Panc1 (cell line): ENCODE measurements at regions not wholly inside any gene's neighbourhood (a gene's known extent, or its start where the extent isn't known, plus 50 kb on each side); places are given as distances from the start of the nearest gene placed in this dataset.

Source experiments
- ATAC-seq: fragments of 200-7000 bp; cut with Tn5 transposase; 2 replicates; pipeline ENCODE4 v1.9.1; 2020; ENCODE audit warnings: mild to moderate bottlenecking, moderate library complexity
- BruUV-seq: library from RNA; stranded (reverse); fragments of 400-500 nt; replicated peaks from 2 replicates; lab custom pipeline; 2021; lab: Mats Ljungman, UMichigan
- CTCF ChIA-PET: fragments of 300-600 bp; sonication (Branson Sonifier 250); formaldehyde crosslinking; loops from one replicate; lab custom pipeline; 2022; ENCODE audit warnings: antibody characterized with exemption; lab: Charles Lee
- POLR2A ChIA-PET: fragments of 300-600 bp; sonication (Branson Sonifier 250); formaldehyde crosslinking; loops from one replicate; lab custom pipeline; 2022; ENCODE audit warnings: antibody characterized with exemption; lab: Charles Lee
- DNase-seq: peaks from one replicate; pipeline ENCODE4 v3.0.0-alpha.2; 2010; ENCODE audit warnings: low read depth, low spot score
- H3K27ac ChIP-seq: 2 replicates; pipeline ENCODE4 v1.5.1; 2011; ENCODE audit warnings: mild to moderate bottlenecking, low read length, inconsistent platforms
- H3K27me3 ChIP-seq: fragments of 200-500 bp; sonication (Bioruptor generic); 2 replicates; pipeline ENCODE4 v1.6.0; 2014; ENCODE audit warnings: low read length, inconsistent platforms; ENCODE audit not compliant: control insufficient read depth, insufficient read depth
- H3K36me3 ChIP-seq: fragments of 200-500 bp; sonication (Bioruptor generic); 2 replicates; pipeline ENCODE4 v1.5.1; 2014; ENCODE audit warnings: inconsistent platforms, mild to moderate bottlenecking, low read length, moderate library complexity; ENCODE audit not compliant: control insufficient read depth, insufficient read depth
- H3K4me1 ChIP-seq: 2 replicates; pipeline ENCODE4 v1.5.1; 2011; ENCODE audit warnings: inconsistent platforms, mild to moderate bottlenecking, low read length, moderate library complexity; ENCODE audit not compliant: control insufficient read depth, insufficient read depth
- H3K4me3 ChIP-seq, 2 experiments: 2 replicates each; pipeline ENCODE4 v1.5.1; 2011 to 2012; ENCODE audit warnings: low read depth in 2 of 2, low read length in 2 of 2, mild to moderate bottlenecking in 2 of 2, inconsistent platforms in 1 of 2, moderate library complexity in 1 of 2
- H3K9me3 ChIP-seq: fragments of 200-500 bp; sonication (Bioruptor generic); 2 replicates; pipeline ENCODE4 v1.5.1; 2014; ENCODE audit warnings: low read depth, mild to moderate bottlenecking, inconsistent platforms, low read length, moderate library complexity; ENCODE audit not compliant: control insufficient read depth, insufficient read depth
- CTCF ChIP-seq: fragments of 450-650 bp; IDR thresholded peaks from 2 replicates; pipeline ENCODE4 v1.5.1; 2017; ENCODE audit warnings: mild to moderate bottlenecking
- POLR2AphosphoS5 ChIP-seq: IDR thresholded peaks from 2 replicates; pipeline ENCODE4 v1.6.1; 2012; ENCODE audit warnings: mild to moderate bottlenecking, low read depth, low read length, moderate library complexity
- SIN3A ChIP-seq: IDR thresholded peaks from 2 replicates; pipeline ENCODE4 v1.6.1; 2012; ENCODE audit warnings: low read depth, mild to moderate bottlenecking, low read length, moderate library complexity, borderline replicate concordance; ENCODE audit not compliant: insufficient read depth
- TCF7L2 ChIP-seq: IDR thresholded peaks from 2 replicates; pipeline ENCODE4 v1.6.1; 2011; ENCODE audit warnings: mild to moderate bottlenecking, low read depth, low read length, inconsistent platforms
- in situ Hi-C: cut with HindIII; loops from 2 replicates; pipeline ENCODE4 v1.10.0; 2016; ENCODE audit warnings: low sequenced_read_pairs, low pct_unique_long_range_greater_than_20kb
- intact Hi-C: fragments of 100-400 bp; cut with micrococcal nuclease; formaldehyde crosslinking; loops from one replicate; pipeline ENCODE4 v1.10.0; 2022; ENCODE audit not compliant: unreplicated experiment
- TF ChIP-seq, protein P1 (sequence below), 2 experiments: IDR thresholded peaks; 2 replicates each; pipeline ENCODE4 v1.6.1; 2011 to 2012; ENCODE audit warnings: low read depth in 2 of 2, control low read depth in 1 of 2, low read length in 1 of 2, mild to moderate bottlenecking in 1 of 2, moderate library complexity in 1 of 2; ENCODE audit not compliant: insufficient read depth in 1 of 2

GRCh38 chr7:152551304-152552036 is 115.7 kb upstream of the KMT2C start:
- intact Hi-C loops, result no loop called here
- H3K27ac ChIP-seq, result no peak overlapping the region

DNA sequence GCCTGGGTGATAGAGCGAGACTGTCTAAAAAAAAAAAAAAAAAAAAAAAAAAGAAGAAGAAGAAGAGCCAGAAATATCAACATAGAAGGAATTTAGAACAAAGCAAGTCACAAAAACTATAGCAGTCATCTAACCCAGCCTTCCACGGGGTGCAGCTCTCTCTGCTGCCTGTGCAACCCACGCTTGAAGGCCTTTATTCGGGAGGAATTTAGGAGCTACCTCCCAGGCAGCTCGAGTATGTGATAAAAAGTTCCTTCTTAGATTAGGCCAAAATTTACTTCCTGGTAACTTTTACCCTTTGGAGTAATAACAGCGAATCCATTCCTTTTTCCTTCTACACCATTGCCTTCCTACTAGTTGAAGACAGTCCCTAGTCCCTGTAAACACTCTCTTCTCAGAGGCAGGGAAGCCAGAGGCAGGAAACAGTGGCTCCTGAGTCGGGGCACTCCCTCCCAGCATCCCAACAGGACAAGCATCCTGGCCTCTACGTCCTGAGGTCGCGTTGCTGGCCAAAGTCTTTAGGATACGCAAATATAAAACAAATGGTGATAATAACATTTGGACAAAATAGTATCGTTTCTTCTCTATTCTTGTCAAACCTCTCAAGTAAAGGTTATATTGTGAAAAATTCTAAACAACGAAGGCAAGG is 109.3 kb upstream of the KMT2C start:
- intact Hi-C loops, result no loop called here
- Histone ChIP-seq H3K4me3 (no peak overlapping the region), H3K27ac (no peak overlapping the region), H3K27me3 (no peaks in the 10 kb centered on the region), H3K4me1 (no peaks in the 10 kb centered on the region), H3K9me3 (no peaks in the 10 kb centered on the region), H3K36me3 (no peaks in the 10 kb centered on the region)
- no peak for DNase-seq
- no peak for ATAC-seq
- in situ Hi-C loops, result no loop called here
- POLR2A ChIA-PET, result no interaction called here
- no TSS peak for BruUV-seq
- TF ChIP-seq, protein P1, sequence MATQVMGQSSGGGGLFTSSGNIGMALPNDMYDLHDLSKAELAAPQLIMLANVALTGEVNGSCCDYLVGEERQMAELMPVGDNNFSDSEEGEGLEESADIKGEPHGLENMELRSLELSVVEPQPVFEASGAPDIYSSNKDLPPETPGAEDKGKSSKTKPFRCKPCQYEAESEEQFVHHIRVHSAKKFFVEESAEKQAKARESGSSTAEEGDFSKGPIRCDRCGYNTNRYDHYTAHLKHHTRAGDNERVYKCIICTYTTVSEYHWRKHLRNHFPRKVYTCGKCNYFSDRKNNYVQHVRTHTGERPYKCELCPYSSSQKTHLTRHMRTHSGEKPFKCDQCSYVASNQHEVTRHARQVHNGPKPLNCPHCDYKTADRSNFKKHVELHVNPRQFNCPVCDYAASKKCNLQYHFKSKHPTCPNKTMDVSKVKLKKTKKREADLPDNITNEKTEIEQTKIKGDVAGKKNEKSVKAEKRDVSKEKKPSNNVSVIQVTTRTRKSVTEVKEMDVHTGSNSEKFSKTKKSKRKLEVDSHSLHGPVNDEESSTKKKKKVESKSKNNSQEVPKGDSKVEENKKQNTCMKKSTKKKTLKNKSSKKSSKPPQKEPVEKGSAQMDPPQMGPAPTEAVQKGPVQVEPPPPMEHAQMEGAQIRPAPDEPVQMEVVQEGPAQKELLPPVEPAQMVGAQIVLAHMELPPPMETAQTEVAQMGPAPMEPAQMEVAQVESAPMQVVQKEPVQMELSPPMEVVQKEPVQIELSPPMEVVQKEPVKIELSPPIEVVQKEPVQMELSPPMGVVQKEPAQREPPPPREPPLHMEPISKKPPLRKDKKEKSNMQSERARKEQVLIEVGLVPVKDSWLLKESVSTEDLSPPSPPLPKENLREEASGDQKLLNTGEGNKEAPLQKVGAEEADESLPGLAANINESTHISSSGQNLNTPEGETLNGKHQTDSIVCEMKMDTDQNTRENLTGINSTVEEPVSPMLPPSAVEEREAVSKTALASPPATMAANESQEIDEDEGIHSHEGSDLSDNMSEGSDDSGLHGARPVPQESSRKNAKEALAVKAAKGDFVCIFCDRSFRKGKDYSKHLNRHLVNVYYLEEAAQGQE (IDR thresholded peaks at IDR 0.05; ENCODE audit: insufficient read depth in 1 of 2, low read depth in 2 of 2, low read length in 1 of 2), result no peak
- TF ChIP-seq POLR2AphosphoS5 (no peak), TCF7L2 (no peak)
- CTCF ChIA-PET, result no interaction called here

More at GRCh38 chr7:152551304-152552036, 115.7 kb upstream of the KMT2C start:
- H3K4me3 ChIP-seq, result no peak overlapping the region
- no peaks in the 10 kb centered on the region for H3K4me1 ChIP-seq
- no peak for ATAC-seq
- in situ Hi-C loops, result no loop called here
- H3K36me3 ChIP-seq, result no peaks in the 10 kb centered on the region
- H3K27me3 ChIP-seq, result no peaks in the 10 kb centered on the region
- BruUV-seq, result no TSS peak
- no peaks in the 10 kb centered on the region for H3K9me3 ChIP-seq
- no peak for DNase-seq
- no peak for TF ChIP-seq CTCF
- TF ChIP-seq SIN3A, result no peak
- TF ChIP-seq TCF7L2, result no peak
- TF ChIP-seq POLR2AphosphoS5, result no peak
- TF ChIP-seq, protein P1 (IDR thresholded peaks at IDR 0.05; ENCODE audit: insufficient read depth in 1 of 2, low read depth in 2 of 2, low read length in 1 of 2), result no peak
- CTCF ChIA-PET, result no interaction called here
- POLR2A ChIA-PET, result interaction anchor here (0.6 kb wide), 1 partner anchor 44 kb away, joined by 12 read pairs; no protein-coding TSS in a partner anchor
